ENCODE measurements at regions not wholly inside any gene's neighbourhood (a gene's known extent, or its start where the extent isn't known, plus 50 kb on each side); places are given as distances from the start of the nearest gene placed in this dataset.
"Not testable (repeated sequence)": the region's sequence is repeated elsewhere in the genome, so short reads cannot be mapped to it uniquely, and the experiment has no call there.

GRCh38 chr3:79968418-79968817 lies 200.6 kb upstream of the ROBO1 start:
- Histone ChIP-seq H3K4me3 (no peak overlapping the region), H3K4me1 (ENCODE audit: insufficient read depth) (no peaks in the 10 kb centered on the region), H3K36me3 (ENCODE audit: low read depth) (no peaks in the 10 kb centered on the region), H3K9me3 (ENCODE audit: low read depth) (peaks cover 5% of the 10 kb centered on the region), H3K9ac (no peak overlapping the region), H3F3A (ENCODE audit: insufficient read depth) (no peaks in the 10 kb centered on the region), H2AFZ (no peak overlapping the region), H3K27me3 (replicated peaks; ENCODE audit: insufficient read depth) (no peaks in the 10 kb centered on the region), H4K20me1 (ENCODE audit: insufficient read depth) (no peaks in the 10 kb centered on the region), H3K27ac (no peak overlapping the region), H3K4me2 (ENCODE audit: unreplicated experiment) (no peak overlapping the region), H3K9me2 (ENCODE audit: insufficient read depth) (no peaks in the 10 kb centered on the region), H3K79me2 (ENCODE audit: insufficient read depth) (no peaks in the 10 kb centered on the region)
- TF ChIP-seq EZH2phosphoT487 (IDR thresholded peaks at IDR 0.05; ENCODE audit: insufficient read depth, low read depth) (no peak), EZH2 (IDR thresholded peaks at IDR 0.05; ENCODE audit: insufficient read depth, poor library complexity, severe bottlenecking) (no peak)
- 10 to 21% methylated on average over 1 of the region's 1 CpG for WGBS, 2 experiments (ENCODE audit: low coverage in 1 of 2, low lambda C conversion rate in 2 of 2, missing lambda C conversion rate in 2 of 2)
- DNase-seq, result no peak
- in situ Hi-C loops (cut with MboI), result no loop called here

GRCh38 chr3:79960594-79960993 lies 192.8 kb upstream of the ROBO1 start:
- Histone ChIP-seq H3K4me1 (ENCODE audit: insufficient read depth) (no peaks in the 10 kb centered on the region), H3F3A (ENCODE audit: insufficient read depth) (no peaks in the 10 kb centered on the region), H3K9me2 (ENCODE audit: insufficient read depth) (no peaks in the 10 kb centered on the region), H3K27me3 (replicated peaks; ENCODE audit: insufficient read depth) (no peaks in the 10 kb centered on the region), H4K20me1 (ENCODE audit: insufficient read depth) (no peaks in the 10 kb centered on the region), H3K36me3 (ENCODE audit: low read depth) (no peaks in the 10 kb centered on the region), H3K9ac (no peak overlapping the region), H3K4me3 (no peak overlapping the region), H3K79me2 (ENCODE audit: insufficient read depth) (no peaks in the 10 kb centered on the region), H3K9me3 (ENCODE audit: low read depth) (peaks cover 17% of the 10 kb centered on the region), H3K27ac (no peak overlapping the region), H3K4me2 (ENCODE audit: unreplicated experiment) (no peak overlapping the region), H2AFZ (no peak overlapping the region)
- 20 to 25% methylated on average over 3 of the region's 3 CpGs for WGBS, 2 experiments (ENCODE audit: low coverage in 1 of 2, low lambda C conversion rate in 2 of 2, missing lambda C conversion rate in 2 of 2)
- DNase-seq, result no peak
- in situ Hi-C loops (cut with MboI), result no loop called here
- TF ChIP-seq EZH2 (IDR thresholded peaks at IDR 0.05; ENCODE audit: insufficient read depth, poor library complexity, severe bottlenecking) (no peak), EZH2phosphoT487 (IDR thresholded peaks at IDR 0.05; ENCODE audit: insufficient read depth, low read depth) (no peak)

GRCh38 chr3:79957066-79957465 lies 189.3 kb upstream of the ROBO1 start:
- Histone ChIP-seq H3K4me3 (no peak overlapping the region), H3K4me2 (ENCODE audit: unreplicated experiment) (no peak overlapping the region), H4K20me1 (ENCODE audit: insufficient read depth) (no peaks in the 10 kb centered on the region), H3K4me1 (ENCODE audit: insufficient read depth) (no peaks in the 10 kb centered on the region), H3K27ac (no peak overlapping the region), H3K9me3 (ENCODE audit: low read depth) (peaks cover 4% of the 10 kb centered on the region), H3K9ac (no peak overlapping the region), H3K27me3 (replicated peaks; ENCODE audit: insufficient read depth) (no peaks in the 10 kb centered on the region), H3K9me2 (ENCODE audit: insufficient read depth) (no peaks in the 10 kb centered on the region), H2AFZ (no peak overlapping the region), H3K36me3 (ENCODE audit: low read depth) (no peaks in the 10 kb centered on the region), H3F3A (ENCODE audit: insufficient read depth) (no peaks in the 10 kb centered on the region), H3K79me2 (ENCODE audit: insufficient read depth) (no peaks in the 10 kb centered on the region)
- no peak for DNase-seq
- in situ Hi-C loops (cut with MboI), result no loop called here
- WGBS, 2 experiments (ENCODE audit: low coverage in 1 of 2, low lambda C conversion rate in 2 of 2, missing lambda C conversion rate in 2 of 2), result 2 to 3% methylated on average over 6 of the region's 6 CpGs
- no peak for TF ChIP-seq EZH2 (IDR thresholded peaks at IDR 0.05; ENCODE audit: insufficient read depth, poor library complexity, severe bottlenecking)
- no peak for TF ChIP-seq EZH2phosphoT487 (IDR thresholded peaks at IDR 0.05; ENCODE audit: insufficient read depth, low read depth)

- TF ChIP-seq EZH2 (IDR thresholded peaks at IDR 0.05; ENCODE audit: insufficient read depth, poor library complexity, severe bottlenecking) (no peak), EZH2phosphoT487 (IDR thresholded peaks at IDR 0.05; ENCODE audit: insufficient read depth, low read depth) (no peak)
- H3K4me2 ChIP-seq (ENCODE audit: unreplicated experiment), result no peak overlapping the region
- WGBS, 2 experiments (ENCODE audit: low coverage in 1 of 2, low lambda C conversion rate in 2 of 2, missing lambda C conversion rate in 2 of 2), result 1 to 2% methylated on average over 5 of the region's 5 CpGs
Measured at GRCh38 chr3:79954756-79955155, 187.0 kb upstream of the ROBO1 start.

DNA sequence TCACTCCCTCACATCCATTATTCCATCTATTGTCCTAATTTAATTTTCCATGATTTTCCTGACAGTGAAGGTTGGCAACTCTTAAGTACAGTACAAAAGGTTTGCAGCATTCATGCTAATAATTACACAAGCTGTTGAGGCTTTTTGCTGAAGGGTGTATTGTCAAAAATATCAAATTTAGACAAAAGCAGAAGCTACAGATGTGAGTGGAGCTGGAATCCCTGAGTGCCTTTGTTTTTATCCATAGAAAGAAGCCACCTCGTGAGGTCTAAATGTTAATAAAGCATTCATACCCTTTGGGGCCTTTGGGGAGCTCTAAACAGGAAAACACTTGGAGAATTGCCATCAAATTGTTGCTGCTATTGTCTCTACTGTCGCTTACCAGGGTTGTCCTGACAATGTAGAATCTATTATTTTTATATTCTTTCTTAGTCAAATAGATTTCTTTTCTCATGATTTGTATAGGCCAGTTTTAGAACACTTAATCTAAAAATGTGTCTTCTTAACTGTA lies 185.8 kb upstream of the ROBO1 start:
- WGBS, 2 experiments (ENCODE audit: low coverage in 1 of 2, low lambda C conversion rate in 2 of 2, missing lambda C conversion rate in 2 of 2), result 8 to 10% methylated on average over 2 of the region's 2 CpGs
- in situ Hi-C loops (cut with MboI), result no loop called here
- H2AFZ ChIP-seq, result no peak overlapping the region

More at GRCh38 chr3:79954756-79955155, 187.0 kb upstream of the ROBO1 start:
- Histone ChIP-seq H3K36me3 (ENCODE audit: low read depth) (no peaks in the 10 kb centered on the region), H3K9ac (no peak overlapping the region), H3K4me3 (no peak overlapping the region), H3F3A (ENCODE audit: insufficient read depth) (no peaks in the 10 kb centered on the region), H4K20me1 (ENCODE audit: insufficient read depth) (no peaks in the 10 kb centered on the region), H3K4me1 (ENCODE audit: insufficient read depth) (no peaks in the 10 kb centered on the region), H3K27ac (no peak overlapping the region), H3K27me3 (replicated peaks; ENCODE audit: insufficient read depth) (no peaks in the 10 kb centered on the region), H3K79me2 (ENCODE audit: insufficient read depth) (no peaks in the 10 kb centered on the region), H3K9me2 (ENCODE audit: insufficient read depth) (no peaks in the 10 kb centered on the region), H3K9me3 (ENCODE audit: low read depth) (no peaks in the 10 kb centered on the region), H2AFZ (no peak overlapping the region)
- no peak for DNase-seq
- in situ Hi-C loops (cut with MboI), result no loop called here

GRCh38 chr3:79951426-79951825 lies 183.6 kb upstream of the ROBO1 start:
- DNase-seq; H3K9me2 ChIP-seq (ENCODE audit: insufficient read depth); H3K4me1 ChIP-seq (ENCODE audit: insufficient read depth); H3F3A ChIP-seq (ENCODE audit: insufficient read depth); H3K36me3 ChIP-seq (ENCODE audit: low read depth); H3K4me3 ChIP-seq; H3K9ac ChIP-seq; H3K9me3 ChIP-seq (ENCODE audit: low read depth); in situ Hi-C loops (cut with MboI); H2AFZ ChIP-seq; H4K20me1 ChIP-seq (ENCODE audit: insufficient read depth); H3K27ac ChIP-seq; H3K4me2 ChIP-seq (ENCODE audit: unreplicated experiment); H3K27me3 ChIP-seq (replicated peaks; ENCODE audit: insufficient read depth); H3K79me2 ChIP-seq (ENCODE audit: insufficient read depth): not testable (repeated sequence)
- WGBS, 2 experiments (ENCODE audit: low coverage in 1 of 2, low lambda C conversion rate in 2 of 2, missing lambda C conversion rate in 2 of 2), result 62 to 63% methylated on average over 17 to 18 of the region's 23 CpGs

More for the DNA sequence above, 185.8 kb upstream of the ROBO1 start:
- Histone ChIP-seq H3K4me2 (ENCODE audit: unreplicated experiment) (no peak overlapping the region), H3K4me3 (no peak overlapping the region), H3F3A (ENCODE audit: insufficient read depth) (no peaks in the 10 kb centered on the region), H4K20me1 (ENCODE audit: insufficient read depth) (no peaks in the 10 kb centered on the region), H3K36me3 (ENCODE audit: low read depth) (no peaks in the 10 kb centered on the region), H3K4me1 (ENCODE audit: insufficient read depth) (no peaks in the 10 kb centered on the region), H3K79me2 (ENCODE audit: insufficient read depth) (no peaks in the 10 kb centered on the region), H3K27me3 (replicated peaks; ENCODE audit: insufficient read depth) (no peaks in the 10 kb centered on the region), H3K27ac (no peak overlapping the region), H3K9ac (no peak overlapping the region), H3K9me3 (ENCODE audit: low read depth) (no peaks in the 10 kb centered on the region), H3K9me2 (ENCODE audit: insufficient read depth) (no peaks in the 10 kb centered on the region)
- TF ChIP-seq EZH2phosphoT487 (IDR thresholded peaks at IDR 0.05; ENCODE audit: insufficient read depth, low read depth), result no peak
- no peak for TF ChIP-seq EZH2 (IDR thresholded peaks at IDR 0.05; ENCODE audit: insufficient read depth, poor library complexity, severe bottlenecking)
- no peak for DNase-seq
